RWPE1 (cell line): ENCODE measurements at regions not wholly inside any gene's neighbourhood (a gene's known extent, or its start where the extent isn't known, plus 50 kb on each side); places are given as distances from the start of the nearest gene placed in this dataset.

Experiments
- CTCF ChIA-PET: fragments of 350-600 bp; sonication (Branson Sonifier 250); formaldehyde crosslinking; extraction: SDS; loops from one replicate; lab custom pipeline; 2021; lab: Yijun Ruan, JAX
- POLR2A ChIA-PET: fragments of 400-600 bp; formaldehyde crosslinking; extraction: SDS; loops from one replicate; lab custom pipeline; 2020; ENCODE audit warnings: antibody characterized with exemption; ENCODE audit not compliant: low non-redundant PET; lab: Yijun Ruan, JAX
- DNase-seq: peaks from one replicate; pipeline ENCODE4 v3.0.0; 2012; ENCODE audit warnings: low spot score
- H3K27ac ChIP-seq: fragments of 450-650 bp; 2 replicates; pipeline ENCODE4 v1.5.1; 2017
- TF ChIP-seq, protein P1 (sequence below): fragments of 450-650 bp; conservative IDR thresholded peaks from 2 replicates; pipeline ENCODE4 v1.5.1; 2017; ENCODE audit warnings: low read depth, mild to moderate bottlenecking

- TF ChIP-seq, protein P1, sequence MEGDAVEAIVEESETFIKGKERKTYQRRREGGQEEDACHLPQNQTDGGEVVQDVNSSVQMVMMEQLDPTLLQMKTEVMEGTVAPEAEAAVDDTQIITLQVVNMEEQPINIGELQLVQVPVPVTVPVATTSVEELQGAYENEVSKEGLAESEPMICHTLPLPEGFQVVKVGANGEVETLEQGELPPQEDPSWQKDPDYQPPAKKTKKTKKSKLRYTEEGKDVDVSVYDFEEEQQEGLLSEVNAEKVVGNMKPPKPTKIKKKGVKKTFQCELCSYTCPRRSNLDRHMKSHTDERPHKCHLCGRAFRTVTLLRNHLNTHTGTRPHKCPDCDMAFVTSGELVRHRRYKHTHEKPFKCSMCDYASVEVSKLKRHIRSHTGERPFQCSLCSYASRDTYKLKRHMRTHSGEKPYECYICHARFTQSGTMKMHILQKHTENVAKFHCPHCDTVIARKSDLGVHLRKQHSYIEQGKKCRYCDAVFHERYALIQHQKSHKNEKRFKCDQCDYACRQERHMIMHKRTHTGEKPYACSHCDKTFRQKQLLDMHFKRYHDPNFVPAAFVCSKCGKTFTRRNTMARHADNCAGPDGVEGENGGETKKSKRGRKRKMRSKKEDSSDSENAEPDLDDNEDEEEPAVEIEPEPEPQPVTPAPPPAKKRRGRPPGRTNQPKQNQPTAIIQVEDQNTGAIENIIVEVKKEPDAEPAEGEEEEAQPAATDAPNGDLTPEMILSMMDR, result no peak
- CTCF ChIA-PET, result interaction anchor here (0.5 to 1.6 kb wide), 21 partner anchors 11 to 593 kb away, joined by 3 to 14 read pairs (median 4); partner anchors contain the start of gene BEND6
- H3K27ac ChIP-seq, result no peak overlapping the region
- POLR2A ChIA-PET, result no interaction called here
- no peak for DNase-seq
Measured at GRCh38 chr6:56904068-56904467, 50.8 kb upstream of the BEND6 start.

GRCh38 chr6:56902641-56903464, 52.1 kb upstream of the BEND6 start:
- H3K27ac ChIP-seq, result no peak overlapping the region
- TF ChIP-seq, protein P1, result peak; percentile 84
- ChIA-PET POLR2A (no interaction called here), CTCF (interaction anchor here (0.5 to 1.5 kb wide), 23 partner anchors 10 to 1064 kb away, joined by 3 to 9 read pairs (median 4); partner anchors contain the start of gene PRIM2)
- DNase-seq, result peak; percentile 44

DNA sequence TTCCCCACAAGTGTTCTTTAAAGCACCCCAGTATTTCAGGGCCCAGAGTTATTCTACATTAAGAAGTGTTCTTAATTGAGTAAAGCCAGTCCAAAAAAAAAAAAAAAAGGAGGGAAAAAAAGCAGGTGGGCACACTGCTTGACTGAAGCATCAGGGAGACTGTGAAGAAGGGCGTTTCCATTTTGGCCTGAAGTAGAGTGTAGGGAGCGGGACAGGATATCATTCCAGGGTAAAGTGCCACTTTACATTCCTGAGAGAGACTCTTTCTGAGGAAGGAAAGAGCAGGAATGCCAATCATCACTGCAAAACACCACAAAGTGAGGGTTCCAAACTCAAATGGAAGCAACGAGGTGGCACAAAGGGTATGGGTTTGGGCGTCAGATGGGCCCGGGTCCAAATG, 54.1 kb upstream of the BEND6 start:
- DNase-seq, result no peak
- TF ChIP-seq, protein P1, result no peak
- ChIA-PET CTCF (interaction anchor here (0.6 to 0.7 kb wide), 3 partner anchors 16 to 175 kb away, joined by 3 to 4 read pairs (median 4); no protein-coding TSS in a partner anchor), POLR2A (no interaction called here)
- no peak overlapping the region for H3K27ac ChIP-seq

DNA sequence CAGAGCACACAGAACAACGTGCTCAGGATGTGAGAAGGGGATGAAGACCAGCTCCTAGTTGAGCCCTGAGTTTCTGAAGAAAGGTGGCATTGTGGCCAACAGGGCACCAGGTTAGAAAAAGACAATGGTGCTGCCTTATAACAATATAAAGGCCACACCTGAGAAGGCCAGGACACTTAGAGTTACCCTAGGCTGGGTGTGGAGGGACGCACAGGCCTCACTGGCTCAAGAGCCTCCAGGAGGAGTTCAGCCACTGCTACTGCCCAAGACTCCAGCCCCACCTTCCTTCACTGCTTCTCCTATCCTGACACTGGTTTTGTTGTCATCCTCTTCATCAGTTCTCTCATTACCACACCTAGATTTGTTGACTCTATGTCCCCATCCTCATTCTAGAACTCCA, 55.2 kb upstream of the BEND6 start:
- TF ChIP-seq, protein P1, result no peak
- ChIA-PET CTCF (no interaction called here), POLR2A (no interaction called here)
- H3K27ac ChIP-seq, result no peak overlapping the region
- DNase-seq, result no peak

GRCh38 chr6:56899311-56899710, 55.6 kb upstream of the BEND6 start:
- TF ChIP-seq, protein P1, result no peak
- ChIA-PET CTCF (no interaction called here), POLR2A (no interaction called here)
- H3K27ac ChIP-seq, result no peak overlapping the region
- DNase-seq, result no peak

DNA sequence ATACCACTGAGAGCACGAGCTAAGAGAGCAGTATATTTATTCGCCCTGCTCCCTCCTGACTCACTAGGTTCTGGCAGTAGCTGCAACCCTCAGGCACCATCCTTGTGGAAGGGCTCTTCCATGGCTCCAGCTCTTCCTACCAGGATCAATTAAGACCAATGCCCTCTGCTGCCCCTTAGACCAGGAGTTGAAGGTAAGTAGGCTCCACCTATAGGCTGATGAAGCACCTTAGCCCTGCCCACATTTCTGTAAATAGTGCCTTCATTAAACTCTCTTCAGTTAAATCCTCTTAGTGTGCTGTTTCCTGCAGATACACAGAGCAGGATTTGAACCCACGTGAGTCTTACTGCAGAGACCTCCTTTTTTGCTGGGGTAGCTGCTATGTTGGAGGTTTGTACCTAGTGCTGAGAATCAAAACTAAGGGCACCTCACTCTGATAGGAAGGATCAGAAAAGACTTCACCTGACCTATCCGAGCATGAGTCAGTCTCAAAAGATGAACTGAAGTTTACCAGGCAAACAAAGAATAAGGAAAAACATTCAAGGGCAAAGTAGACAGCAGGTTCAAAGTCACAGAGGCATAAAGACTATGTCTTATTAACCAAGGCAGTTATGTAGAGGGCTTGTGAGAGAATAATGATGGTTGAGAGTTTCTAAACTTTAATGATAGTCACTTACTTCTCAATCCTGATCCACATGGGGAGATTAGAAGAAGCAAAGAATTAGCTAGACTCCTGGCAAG, 56.9 kb upstream of the BEND6 start:
- TF ChIP-seq, protein P1, result no peak
- no peak for DNase-seq
- H3K27ac ChIP-seq, result no peak overlapping the region
- ChIA-PET CTCF (interaction anchor here (0.6 kb wide), 1 partner anchor 427 kb away, joined by 3 read pairs; no protein-coding TSS in a partner anchor), POLR2A (no interaction called here)
